Loucy (cell line): ENCODE measurements at regions not wholly inside any gene's neighbourhood (a gene's known extent, or its start where the extent isn't known, plus 50 kb on each side); places are given as distances from the start of the nearest gene placed in this dataset.

Experiments used
- H2AFZ ChIP-seq: fragments of 200-600 bp; sonication (generic); 2 replicates; pipeline ENCODE4 v1.6.0; 2016; ENCODE audit warnings: antibody characterized with exemption, mild to moderate bottlenecking, low read length, moderate library complexity
- H3F3A ChIP-seq: fragments of 200-600 bp; 2 replicates; pipeline ENCODE4 v1.6.0; 2016; ENCODE audit warnings: antibody characterized with exemption, low read depth, mild to moderate bottlenecking
- H3K27me3 ChIP-seq: fragments of 200-600 bp; sonication (generic); 2 replicates; pipeline ENCODE4 v1.6.1; 2014; ENCODE audit warnings: low read length, mild to moderate bottlenecking; ENCODE audit not compliant: insufficient read depth, poor library complexity, severe bottlenecking
- H3K36me3 ChIP-seq: fragments of 200-600 bp; sonication (generic); 2 replicates; pipeline ENCODE4 v1.6.1; 2016; ENCODE audit warnings: low read length; ENCODE audit not compliant: insufficient read depth
- H3K4me1 ChIP-seq: fragments of 200-600 bp; sonication (generic); 2 replicates; pipeline ENCODE4 v1.5.1; 2014; ENCODE audit warnings: low read length, mild to moderate bottlenecking; ENCODE audit not compliant: insufficient read depth, poor library complexity, severe bottlenecking
- H3K4me2 ChIP-seq: fragments of 200-600 bp; sonication (generic); 2 replicates; pipeline ENCODE4 v1.6.0; 2014; ENCODE audit warnings: antibody characterized with exemption, low read length, low read depth, mild to moderate bottlenecking; ENCODE audit not compliant: poor library complexity, severe bottlenecking
- H3K4me3 ChIP-seq: fragments of 200-600 bp; sonication (generic); 2 replicates; pipeline ENCODE4 v1.5.1; 2014; ENCODE audit warnings: low read length, mild to moderate bottlenecking, mixed read lengths; ENCODE audit not compliant: poor library complexity, severe bottlenecking
- H3K79me2 ChIP-seq: fragments of 200-600 bp; sonication (generic); 2 replicates; pipeline ENCODE4 v1.6.1; 2014; ENCODE audit warnings: low read length; ENCODE audit not compliant: insufficient read depth
- H3K9ac ChIP-seq: fragments of 200-600 bp; sonication (generic); 2 replicates; pipeline ENCODE4 v1.6.0; 2014; ENCODE audit warnings: mild to moderate bottlenecking, low read depth, low read length, moderate library complexity; ENCODE audit not compliant: poor library complexity, severe bottlenecking
- H3K9me2 ChIP-seq: fragments of 200-600 bp; sonication (generic); replicated peaks from 2 replicates; pipeline ENCODE4 v1.6.1; 2016; ENCODE audit warnings: low read depth, low read length, mixed read lengths
- H3K9me3 ChIP-seq: fragments of 200-600 bp; sonication (generic); 2 replicates; pipeline ENCODE4 v1.6.1; 2014; ENCODE audit warnings: mild to moderate bottlenecking, antibody characterized with exemption, low read length, low read depth; ENCODE audit not compliant: insufficient read depth
- H4K20me1 ChIP-seq: fragments of 200-600 bp; sonication (generic); 2 replicates; pipeline ENCODE4 v1.6.0; 2014; ENCODE audit warnings: antibody characterized with exemption, low read length, mild to moderate bottlenecking; ENCODE audit not compliant: insufficient read depth, poor library complexity, severe bottlenecking
- CTCF ChIP-seq: fragments of 200-600 bp; sonication (generic); conservative IDR thresholded peaks from 2 replicates; pipeline ENCODE4 v1.5.1; 2014; ENCODE audit warnings: mild to moderate bottlenecking, antibody characterized with exemption, low read length
- EZH2phosphoT487 ChIP-seq: fragments of 200-600 bp; IDR thresholded peaks from 2 replicates; pipeline ENCODE4 v1.6.1; 2018; ENCODE audit warnings: antibody characterized with exemption, mild to moderate bottlenecking, moderate library complexity, borderline replicate concordance

DNA sequence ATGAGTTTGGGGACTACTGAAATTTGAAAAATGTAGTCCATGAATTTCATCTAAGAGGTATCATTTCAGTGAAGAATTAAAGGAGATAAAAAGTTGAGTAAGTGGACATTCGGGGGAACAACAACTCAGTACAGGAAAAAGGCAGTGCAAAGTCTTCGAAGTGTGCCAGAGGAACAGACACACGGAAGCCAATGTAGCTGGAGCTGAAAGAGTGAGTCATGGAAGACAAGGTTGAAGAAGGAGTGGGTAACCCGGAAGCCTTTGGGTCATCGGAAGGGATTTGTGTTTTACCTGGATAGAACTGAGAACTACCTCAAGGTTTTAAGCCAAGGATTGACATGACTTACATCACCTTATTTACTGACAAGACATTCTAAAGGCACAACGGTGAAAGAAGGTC is 733.4 kb downstream of the NCAM2 start:
- H3K9ac ChIP-seq = no peak overlapping the region
- no peaks in the 10 kb centered on the region for H3K9me2 ChIP-seq
- no peaks in the 10 kb centered on the region for H3K27me3 ChIP-seq
- H3K36me3 ChIP-seq = no peaks in the 10 kb centered on the region
- no peak overlapping the region for H3K4me2 ChIP-seq
- no peak for TF ChIP-seq CTCF
- no peak for TF ChIP-seq EZH2phosphoT487
- no peaks in the 10 kb centered on the region for H3F3A ChIP-seq
- H3K4me3 ChIP-seq = no peak overlapping the region
- no peaks in the 10 kb centered on the region for H3K4me1 ChIP-seq
- H3K79me2 ChIP-seq = no peaks in the 10 kb centered on the region
- H2AFZ ChIP-seq = no peak overlapping the region
- no peaks in the 10 kb centered on the region for H4K20me1 ChIP-seq
- H3K9me3 ChIP-seq = no peaks in the 10 kb centered on the region

DNA sequence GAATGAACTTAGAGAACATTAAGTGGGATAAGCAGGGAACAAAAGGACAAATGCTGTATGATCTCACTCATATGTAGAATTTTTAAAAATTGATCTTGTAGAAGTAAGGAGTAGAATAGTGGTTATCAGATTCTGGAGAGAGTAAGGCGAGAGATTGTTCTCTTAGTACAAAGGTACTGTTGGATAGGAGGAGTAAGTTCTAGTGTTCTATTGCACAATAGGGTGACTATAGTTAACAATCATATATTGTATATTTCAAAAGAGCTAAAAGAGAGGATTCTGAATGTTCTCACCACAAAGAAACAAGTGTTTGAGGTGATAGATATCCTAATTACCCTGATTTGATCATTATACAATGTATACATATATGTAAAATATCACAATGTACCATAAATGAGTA is 735.9 kb downstream of the NCAM2 start:
- no peak overlapping the region for H3K4me3 ChIP-seq
- H3F3A ChIP-seq = no peaks in the 10 kb centered on the region
- no peaks in the 10 kb centered on the region for H3K9me2 ChIP-seq
- no peaks in the 10 kb centered on the region for H3K36me3 ChIP-seq
- no peaks in the 10 kb centered on the region for H3K9me3 ChIP-seq
- no peaks in the 10 kb centered on the region for H3K27me3 ChIP-seq
- H4K20me1 ChIP-seq = no peaks in the 10 kb centered on the region
- no peak overlapping the region for H3K4me2 ChIP-seq
- no peak for TF ChIP-seq CTCF
- no peak for TF ChIP-seq EZH2phosphoT487
- no peaks in the 10 kb centered on the region for H3K79me2 ChIP-seq
- H3K9ac ChIP-seq = no peak overlapping the region
- no peaks in the 10 kb centered on the region for H3K4me1 ChIP-seq
- H2AFZ ChIP-seq = no peak overlapping the region

DNA sequence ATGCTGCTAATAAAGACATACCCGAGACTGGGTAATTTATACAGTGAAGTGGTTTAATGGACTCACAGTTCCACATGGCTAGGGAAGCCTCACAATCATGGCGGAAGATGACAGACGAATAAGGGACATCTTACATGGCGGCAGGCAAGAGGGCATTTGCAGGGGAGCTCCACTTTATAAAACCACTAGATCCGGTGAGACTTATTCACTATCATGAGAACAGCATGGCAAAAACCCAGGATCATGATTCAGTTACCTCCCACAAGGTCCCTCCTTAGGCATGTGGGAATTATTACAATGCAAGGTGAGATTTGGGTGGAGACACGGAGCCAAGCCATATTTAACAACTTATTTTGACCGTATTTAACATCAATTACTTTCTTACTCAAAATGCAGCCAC is 739.0 kb downstream of the NCAM2 start:
- Histone ChIP-seq H3K4me3 (no peak overlapping the region), H3K36me3 (no peaks in the 10 kb centered on the region), H3K4me2 (no peak overlapping the region), H3K9me3 (no peaks in the 10 kb centered on the region), H4K20me1 (no peaks in the 10 kb centered on the region), H3K4me1 (no peaks in the 10 kb centered on the region), H3K9me2 (no peaks in the 10 kb centered on the region), H2AFZ (no peak overlapping the region), H3K9ac (no peak overlapping the region), H3K79me2 (no peaks in the 10 kb centered on the region), H3F3A (no peaks in the 10 kb centered on the region), H3K27me3 (no peaks in the 10 kb centered on the region)
- TF ChIP-seq CTCF (no peak), EZH2phosphoT487 (no peak)
